Chondrocyte (in vitro differentiated cells): ENCODE measurements at regions not wholly inside any gene's neighbourhood (a gene's known extent, or its start where the extent isn't known, plus 50 kb on each side); places are given as distances from the start of the nearest gene placed in this dataset.

ENCODE experiments used
- DNase-seq: peaks from one replicate; pipeline ENCODE4 v3.0.0; 2021; ENCODE audit warnings: mixed read lengths, low spot score
- H3K27ac Mint-ChIP-seq: one replicate; pipeline ENCODE4 v1.8.0; 2021; ENCODE audit warnings: mild to moderate bottlenecking, moderate library complexity, mixed read lengths; ENCODE audit not compliant: unreplicated experiment
- H3K27me3 Mint-ChIP-seq: 2 replicates; pipeline ENCODE4 v1.8.0; 2021; ENCODE audit warnings: low read depth, mixed read lengths
- H3K36me3 Mint-ChIP-seq: 2 replicates; pipeline ENCODE4 v1.8.0; 2021; ENCODE audit warnings: low read depth, mixed read lengths
- H3K4me1 Mint-ChIP-seq: 2 replicates; pipeline ENCODE4 v1.8.0; 2021; ENCODE audit warnings: low read depth, mild to moderate bottlenecking, mixed read lengths
- H3K4me3 Mint-ChIP-seq: one replicate; pipeline ENCODE4 v1.8.0; 2021; ENCODE audit warnings: mild to moderate bottlenecking, moderate library complexity, mixed read lengths; ENCODE audit not compliant: unreplicated experiment
- H3K9me3 Mint-ChIP-seq: 2 replicates; pipeline ENCODE4 v1.8.0; 2021; ENCODE audit warnings: low read depth, mixed read lengths
- CTCF ChIP-seq: fragments of 200-600 bp; sonication (generic); IDR thresholded peaks from 2 replicates; pipeline ENCODE4 v1.5.0; 2021; ENCODE audit warnings: antibody characterized with exemption, mild to moderate bottlenecking, moderate library complexity

- TF ChIP-seq CTCF: no peak
- Mint-ChIP-seq H3K27ac (no peak overlapping the region), H3K36me3 (no peaks in the 10 kb centered on the region), H3K4me1 (peaks cover 7% of the 10 kb centered on the region), H3K27me3 (no peaks in the 10 kb centered on the region), H3K4me3 (no peak overlapping the region), H3K9me3 (no peaks in the 10 kb centered on the region)
- DNase-seq: no peak
Observed at GRCh38 chr21:43352154-43352537, 74.8 kb downstream of the SIK1 start.

GRCh38 chr21:43351501-43352153, 75.3 kb downstream of the SIK1 start:
- H3K9me3 Mint-ChIP-seq: no peaks in the 10 kb centered on the region
- H3K4me1 Mint-ChIP-seq: peaks cover 7% of the 10 kb centered on the region
- TF ChIP-seq CTCF: no peak
- H3K36me3 Mint-ChIP-seq: no peaks in the 10 kb centered on the region
- H3K27me3 Mint-ChIP-seq: no peaks in the 10 kb centered on the region
- no peak overlapping the region for H3K27ac Mint-ChIP-seq
- no peak overlapping the region for H3K4me3 Mint-ChIP-seq
- no peak for DNase-seq

GRCh38 chr21:43349644-43350043, 77.3 kb downstream of the SIK1 start:
- TF ChIP-seq CTCF: no peak
- H3K4me1 Mint-ChIP-seq: peaks cover 16% of the 10 kb centered on the region
- no peak for DNase-seq
- H3K27me3 Mint-ChIP-seq: no peaks in the 10 kb centered on the region
- H3K9me3 Mint-ChIP-seq: no peaks in the 10 kb centered on the region
- H3K36me3 Mint-ChIP-seq: no peaks in the 10 kb centered on the region
- H3K4me3 Mint-ChIP-seq: no peak overlapping the region
- no peak overlapping the region for H3K27ac Mint-ChIP-seq

- Mint-ChIP-seq H3K27ac (no peak overlapping the region), H3K9me3 (no peaks in the 10 kb centered on the region), H3K36me3 (no peaks in the 10 kb centered on the region), H3K4me3 (no peak overlapping the region), H3K4me1 (peaks cover 20% of the 10 kb centered on the region), H3K27me3 (no peaks in the 10 kb centered on the region)
- no peak for TF ChIP-seq CTCF
- DNase-seq: no peak
Observed at GRCh38 chr21:43348801-43349261, 78.1 kb downstream of the SIK1 start.

GRCh38 chr21:43348170-43348766, 78.7 kb downstream of the SIK1 start:
- H3K4me1 Mint-ChIP-seq: peaks cover 20% of the 10 kb centered on the region
- no peak for TF ChIP-seq CTCF
- H3K27me3 Mint-ChIP-seq: no peaks in the 10 kb centered on the region
- H3K27ac Mint-ChIP-seq: no peak overlapping the region
- H3K36me3 Mint-ChIP-seq: no peaks in the 10 kb centered on the region
- H3K9me3 Mint-ChIP-seq: no peaks in the 10 kb centered on the region
- DNase-seq: no peak
- H3K4me3 Mint-ChIP-seq: no peak overlapping the region
